ENCODE measurements at regions not wholly inside any gene's neighbourhood (a gene's known extent, or its start where the extent isn't known, plus 50 kb on each side); places are given as distances from the start of the nearest gene placed in this dataset.

DNA sequence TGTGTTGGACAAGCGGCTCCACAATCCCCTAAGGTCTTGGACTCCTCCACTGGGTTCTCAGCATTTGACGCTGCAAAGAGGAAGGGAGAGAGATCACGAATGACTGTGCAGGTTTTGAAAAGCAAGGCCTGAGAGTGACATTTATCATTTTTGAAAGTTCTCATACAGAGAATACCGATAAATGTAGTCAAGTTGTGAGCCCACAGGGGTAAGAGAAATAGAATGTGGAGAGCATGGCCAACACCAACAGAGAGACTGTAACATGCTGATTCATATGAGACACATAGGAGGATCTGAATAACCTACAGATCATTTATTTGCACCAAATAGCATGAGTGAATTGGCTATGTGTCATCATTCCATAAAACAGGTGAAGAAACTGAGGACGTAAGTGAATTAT lies 230.5 kb upstream of the MBL2 start:
- TF ChIP-seq POLR2A (IDR thresholded peaks at IDR 0.05), result no peak
- TF ChIP-seq, protein P1, sequence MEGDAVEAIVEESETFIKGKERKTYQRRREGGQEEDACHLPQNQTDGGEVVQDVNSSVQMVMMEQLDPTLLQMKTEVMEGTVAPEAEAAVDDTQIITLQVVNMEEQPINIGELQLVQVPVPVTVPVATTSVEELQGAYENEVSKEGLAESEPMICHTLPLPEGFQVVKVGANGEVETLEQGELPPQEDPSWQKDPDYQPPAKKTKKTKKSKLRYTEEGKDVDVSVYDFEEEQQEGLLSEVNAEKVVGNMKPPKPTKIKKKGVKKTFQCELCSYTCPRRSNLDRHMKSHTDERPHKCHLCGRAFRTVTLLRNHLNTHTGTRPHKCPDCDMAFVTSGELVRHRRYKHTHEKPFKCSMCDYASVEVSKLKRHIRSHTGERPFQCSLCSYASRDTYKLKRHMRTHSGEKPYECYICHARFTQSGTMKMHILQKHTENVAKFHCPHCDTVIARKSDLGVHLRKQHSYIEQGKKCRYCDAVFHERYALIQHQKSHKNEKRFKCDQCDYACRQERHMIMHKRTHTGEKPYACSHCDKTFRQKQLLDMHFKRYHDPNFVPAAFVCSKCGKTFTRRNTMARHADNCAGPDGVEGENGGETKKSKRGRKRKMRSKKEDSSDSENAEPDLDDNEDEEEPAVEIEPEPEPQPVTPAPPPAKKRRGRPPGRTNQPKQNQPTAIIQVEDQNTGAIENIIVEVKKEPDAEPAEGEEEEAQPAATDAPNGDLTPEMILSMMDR (IDR thresholded peaks at IDR 0.05), result no peak

Measured in esophagus squamous epithelium (tissue), 4 donors.